Tibial artery (tissue), 4 donors: ENCODE measurements at regions not wholly inside any gene's neighbourhood (a gene's known extent, or its start where the extent isn't known, plus 50 kb on each side); places are given as distances from the start of the nearest gene placed in this dataset.

Experiments
- DNase-seq, 2 donors: peaks; one replicate each; pipeline ENCODE4 v3.0.0-alpha.2; 2019
- H3K27ac ChIP-seq, 2 donors: fragments of 200-600 bp; sonication (generic) in 1 of 2; 1 replicate in 1 of 2; 2 replicates in 1 of 2; pipeline ENCODE4 v1.5.1; 2018 to 2019; ENCODE audit warnings: mild to moderate bottlenecking in 1 of 2
- H3K27me3 ChIP-seq, 2 donors: fragments of 200-600 bp; sonication (generic) in 1 of 2; one replicate each; pipeline versions ENCODE4 v1.5.1 to v1.6.0; 2016 to 2019
- H3K36me3 ChIP-seq, 3 donors: fragments of 200-600 bp; sonication (generic) in 2 of 3; one replicate each; pipeline ENCODE4 v1.5.1; 2016 to 2019; ENCODE audit warnings: mild to moderate bottlenecking in 2 of 3
- H3K4me1 ChIP-seq, 4 donors: fragments of 200-600 bp; sonication (generic) in 2 of 4; 1 replicate in 3 of 4; 2 replicates in 1 of 4; pipeline ENCODE4 v1.5.1; 2016 to 2019
- H3K4me3 ChIP-seq, 2 donors: fragments of 200-600 bp; sonication (generic) in 1 of 2; 1 replicate in 1 of 2; 2 replicates in 1 of 2; pipeline ENCODE4 v1.5.1; 2018 to 2019; ENCODE audit warnings: mild to moderate bottlenecking in 2 of 2
- H3K9me3 ChIP-seq, 3 donors: fragments of 200-600 bp; sonication (generic) in 1 of 3; one replicate each; pipeline ENCODE4 v1.5.1; 2016 to 2019
- intact Hi-C: fragments of 100-400 bp; cut with DNase I; formaldehyde crosslinking; loops from one replicate; pipeline ENCODE4 v1.15.0; 2023; ENCODE audit warnings: low total_unique reads
- TF ChIP-seq, protein P1 (sequence below), 2 experiments: fragments of 200-600 bp in 1 of 2; fragments of 450-650 bp in 1 of 2; IDR thresholded peaks; one replicate each; pipeline ENCODE4 v1.5.1; 2017 to 2019; ENCODE audit warnings: antibody characterized with exemption in 2 of 2, mild to moderate bottlenecking in 1 of 2, moderate library complexity in 1 of 2

DNA sequence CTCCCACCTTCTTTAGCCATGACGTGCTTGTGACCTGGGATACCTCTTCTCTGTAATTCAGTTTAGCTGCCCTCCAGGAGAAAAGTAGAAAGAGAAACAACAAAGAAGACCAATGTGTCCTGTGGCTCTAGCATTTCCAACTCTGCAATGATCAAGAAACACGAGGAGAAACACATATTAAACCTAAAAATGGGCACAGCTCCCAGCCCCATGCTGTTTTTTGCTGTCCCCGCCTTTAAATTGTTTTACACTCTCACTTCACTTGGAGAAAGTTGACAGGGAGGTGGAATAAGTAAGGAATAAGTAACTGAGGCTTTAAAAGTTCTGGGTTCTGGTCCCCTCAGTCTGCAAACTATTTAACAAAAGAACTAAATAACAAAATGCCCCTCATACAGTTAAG lies 390.6 kb downstream of the TNS1 start:
- Histone ChIP-seq H3K9me3 (no peaks in the 10 kb centered on the region), H3K27me3 (no peaks in the 10 kb centered on the region), H3K4me1 (peaks cover 0 to 7% (median under 1%) of the 10 kb centered on the region in 4 donors), H3K27ac (no peak overlapping the region), H3K36me3 (peaks cover 0 to 10% (median 0%) of the 10 kb centered on the region in 3 donors), H3K4me3 (no peak overlapping the region)
- TF ChIP-seq, protein P1, sequence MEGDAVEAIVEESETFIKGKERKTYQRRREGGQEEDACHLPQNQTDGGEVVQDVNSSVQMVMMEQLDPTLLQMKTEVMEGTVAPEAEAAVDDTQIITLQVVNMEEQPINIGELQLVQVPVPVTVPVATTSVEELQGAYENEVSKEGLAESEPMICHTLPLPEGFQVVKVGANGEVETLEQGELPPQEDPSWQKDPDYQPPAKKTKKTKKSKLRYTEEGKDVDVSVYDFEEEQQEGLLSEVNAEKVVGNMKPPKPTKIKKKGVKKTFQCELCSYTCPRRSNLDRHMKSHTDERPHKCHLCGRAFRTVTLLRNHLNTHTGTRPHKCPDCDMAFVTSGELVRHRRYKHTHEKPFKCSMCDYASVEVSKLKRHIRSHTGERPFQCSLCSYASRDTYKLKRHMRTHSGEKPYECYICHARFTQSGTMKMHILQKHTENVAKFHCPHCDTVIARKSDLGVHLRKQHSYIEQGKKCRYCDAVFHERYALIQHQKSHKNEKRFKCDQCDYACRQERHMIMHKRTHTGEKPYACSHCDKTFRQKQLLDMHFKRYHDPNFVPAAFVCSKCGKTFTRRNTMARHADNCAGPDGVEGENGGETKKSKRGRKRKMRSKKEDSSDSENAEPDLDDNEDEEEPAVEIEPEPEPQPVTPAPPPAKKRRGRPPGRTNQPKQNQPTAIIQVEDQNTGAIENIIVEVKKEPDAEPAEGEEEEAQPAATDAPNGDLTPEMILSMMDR (IDR thresholded peaks at IDR 0.05) = no peak
- DNase-seq = no peak
- intact Hi-C loops = no loop called here

DNA sequence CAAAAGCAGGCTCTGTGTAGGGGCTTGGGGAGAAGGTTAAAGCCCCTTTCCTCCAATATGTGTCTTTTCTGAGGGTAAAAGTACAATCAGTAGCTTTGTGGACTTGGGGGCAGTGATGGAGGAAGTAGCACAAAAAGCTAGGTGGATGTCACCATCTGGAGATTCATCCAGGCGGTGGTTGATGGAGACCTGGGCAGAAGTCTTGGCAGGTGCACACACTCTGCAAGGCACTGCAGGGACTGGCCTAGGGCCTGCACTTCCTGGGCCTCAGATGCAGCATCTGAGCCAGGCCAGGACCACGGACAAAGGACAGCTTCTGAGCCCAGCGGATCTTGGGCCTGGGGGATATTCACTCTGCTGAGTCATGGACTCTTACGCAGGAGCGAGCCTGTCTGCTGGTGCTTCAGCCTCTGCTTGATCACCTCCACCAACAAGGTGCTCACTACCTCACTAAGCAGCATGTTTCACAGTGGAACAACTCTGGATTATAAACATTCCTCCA lies 391.1 kb downstream of the TNS1 start:
- Histone ChIP-seq H3K27me3 (no peaks in the 10 kb centered on the region), H3K4me1 (peaks cover 0 to 2% (median 0%) of the 10 kb centered on the region in 4 donors), H3K36me3 (peaks cover 0 to 10% (median 3%) of the 10 kb centered on the region in 3 donors), H3K9me3 (no peaks in the 10 kb centered on the region), H3K4me3 (no peak overlapping the region), H3K27ac (no peak overlapping the region)
- DNase-seq = no peak
- TF ChIP-seq, protein P1 (IDR thresholded peaks at IDR 0.05) = no peak
- intact Hi-C loops = no loop called here

DNA sequence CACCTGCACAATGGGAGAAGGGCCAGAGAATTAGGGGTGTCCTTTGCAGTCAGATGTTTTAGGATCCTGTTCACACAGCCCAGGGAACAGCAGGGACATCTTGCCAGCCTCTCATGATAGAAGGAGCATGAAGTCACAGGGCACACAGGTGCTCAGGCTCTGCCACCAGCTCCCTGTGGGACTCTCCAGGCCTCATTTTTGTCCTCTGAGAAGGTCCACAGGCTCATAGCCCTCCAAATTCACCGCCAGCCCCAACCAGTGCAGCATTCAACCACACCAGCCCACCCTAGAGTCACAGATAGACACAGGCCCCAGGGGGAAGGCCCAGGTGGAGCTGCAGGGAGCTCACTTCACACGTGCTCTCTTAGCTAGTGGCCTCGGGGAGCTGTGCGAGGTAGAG lies 391.7 kb downstream of the TNS1 start:
- Histone ChIP-seq H3K27me3 (no peaks in the 10 kb centered on the region), H3K27ac (no peak overlapping the region), H3K9me3 (no peaks in the 10 kb centered on the region), H3K4me1 (no peaks in the 10 kb centered on the region), H3K4me3 (no peak overlapping the region), H3K36me3 (peaks cover 0 to 10% (median 4%) of the 10 kb centered on the region in 3 donors)
- DNase-seq = no peak
- TF ChIP-seq, protein P1 (IDR thresholded peaks at IDR 0.05) = no peak
- intact Hi-C loops = no loop called here

DNA sequence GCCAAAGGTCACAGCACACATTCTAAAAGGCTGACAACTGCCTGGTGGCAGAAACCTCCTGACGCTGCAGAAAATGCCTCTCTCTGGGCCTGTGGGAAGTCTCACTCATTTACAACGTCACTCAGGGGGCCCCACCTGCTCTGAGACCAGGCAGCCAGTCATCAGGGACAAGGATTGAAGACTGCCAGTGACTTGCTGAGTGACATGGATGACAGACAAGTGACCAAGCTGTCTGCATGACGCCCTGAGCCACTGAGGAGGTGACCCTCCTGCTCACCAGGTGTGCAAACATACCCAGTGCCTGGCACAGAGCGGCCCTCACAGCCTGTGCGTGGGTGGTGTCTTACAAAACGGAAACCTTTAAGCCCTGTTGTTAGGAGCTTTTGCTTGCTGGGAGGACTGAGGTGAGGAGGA lies 392.4 kb downstream of the TNS1 start:
- Histone ChIP-seq H3K9me3 (no peaks in the 10 kb centered on the region), H3K4me3 (no peak overlapping the region), H3K4me1 (no peaks in the 10 kb centered on the region), H3K36me3 (peaks cover 0 to 10% (median 4%) of the 10 kb centered on the region in 3 donors), H3K27ac (no peak overlapping the region), H3K27me3 (no peaks in the 10 kb centered on the region)
- TF ChIP-seq, protein P1 (IDR thresholded peaks at IDR 0.05) = no peak
- intact Hi-C loops = no loop called here
- DNase-seq = no peak

DNA sequence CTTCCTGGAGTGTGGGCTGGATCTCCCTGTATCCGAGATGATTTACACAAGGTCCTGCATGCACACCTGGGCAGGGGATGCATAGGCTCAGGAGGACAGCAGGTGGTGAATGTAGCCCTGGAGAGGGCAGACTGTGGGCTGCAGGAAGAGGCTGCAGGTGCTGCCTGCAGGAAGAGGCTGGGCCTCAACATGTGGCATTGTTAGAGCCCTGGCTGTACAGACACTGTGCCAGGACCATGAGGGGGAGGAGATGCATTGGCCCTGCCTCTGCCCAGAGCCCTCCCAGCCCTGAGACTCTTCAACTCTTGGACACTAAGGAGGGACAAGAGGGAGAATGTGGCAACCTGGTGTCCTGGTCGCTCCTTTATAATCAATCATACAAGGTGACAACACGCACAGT lies 392.8 kb downstream of the TNS1 start:
- H3K9me3 ChIP-seq = no peaks in the 10 kb centered on the region
- H3K27me3 ChIP-seq = no peaks in the 10 kb centered on the region
- intact Hi-C loops = no loop called here
- H3K27ac ChIP-seq = no peak overlapping the region
- no peak overlapping the region for H3K4me3 ChIP-seq
- peaks cover 0 to 2% (median 0%) of the 10 kb centered on the region in 4 donors for H3K4me1 ChIP-seq
- H3K36me3 ChIP-seq = peaks cover 0 to 10% (median 4%) of the 10 kb centered on the region in 3 donors
- TF ChIP-seq, protein P1 (IDR thresholded peaks at IDR 0.05) = no peak
- DNase-seq = no peak

DNA sequence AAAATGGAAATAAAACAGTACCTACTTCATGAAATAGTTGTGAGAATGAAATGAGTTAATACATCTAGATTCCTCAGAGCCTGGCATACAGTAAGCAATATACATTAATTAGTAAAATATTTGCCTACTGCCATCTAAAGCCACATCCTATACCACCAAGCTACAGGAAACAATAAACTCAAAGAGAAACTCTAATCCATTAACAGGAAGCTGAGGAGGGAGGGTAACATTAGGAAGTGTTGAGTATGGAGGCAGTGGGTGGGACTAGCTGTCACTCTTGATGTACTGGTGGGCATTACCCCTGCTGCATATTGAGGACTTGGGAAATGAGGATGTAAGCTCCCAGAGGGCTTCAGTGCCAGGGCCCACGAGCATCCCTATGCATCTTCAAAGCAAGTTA lies 396.5 kb downstream of the TNS1 start:
- H3K4me3 ChIP-seq = no peak overlapping the region
- intact Hi-C loops = no loop called here
- TF ChIP-seq, protein P1 (IDR thresholded peaks at IDR 0.05) = no peak

More for the DNA sequence above, 396.5 kb downstream of the TNS1 start:
- no peak overlapping the region for H3K27ac ChIP-seq
- H3K36me3 ChIP-seq = peaks cover 0 to 8% (median 4%) of the 10 kb centered on the region in 3 donors
- H3K4me1 ChIP-seq = peaks cover 0 to 7% (median 0%) of the 10 kb centered on the region in 4 donors
- DNase-seq = no peak
- H3K27me3 ChIP-seq = no peaks in the 10 kb centered on the region
- H3K9me3 ChIP-seq = no peaks in the 10 kb centered on the region
